Heart left ventricle (tissue), 13 donors: ENCODE measurements at regions not wholly inside any gene's neighbourhood (a gene's known extent, or its start where the extent isn't known, plus 50 kb on each side); places are given as distances from the start of the nearest gene placed in this dataset.

Source experiments
- POLR2A ChIP-seq, 2 donors: fragments of 450-650 bp; IDR thresholded peaks; one replicate each; pipeline ENCODE4 v1.6.1; 2017; ENCODE audit warnings: antibody characterized with exemption in 2 of 2, mild to moderate bottlenecking in 2 of 2, moderate library complexity in 2 of 2
- TF ChIP-seq, protein P1 (sequence below), 12 donors: fragments of 200-600 bp; sonication (generic) in 4 of 12; IDR thresholded peaks; one replicate each; pipeline versions ENCODE4 v1.5.0 to v1.8.0; 2018 to 2022; ENCODE audit warnings: antibody characterized with exemption in 12 of 12, mild to moderate bottlenecking in 5 of 12
- donor health status: ischemic (EF 13 %, LVEDD 7.1; RV severe dilation, severe dysfunction).
- donor health status: DM: no; HTN: yes; CAD: no.
- donor health status: DM: no; HTN: no; CAD: no.
- donor health status: ischemic (EF 25% LVEDD 6.9; RV normal size, moderate dysfunction).
- donor health status: ischemic (EF 25% LVEDD 5.7; RV mildly dilated, moderate dysfunction).
- donor health status: ischemic (EF 35%, LVEDD 5.7; RV mildly dilated, moderate dysfunction).
- donor health status: nonischemic (EF 11% LVEDD 7.7; RV severe dilation, severe dysfunction).
- donor health status: DM: yes; HTN: yes; CAD: no.
- donor health status: PGD.
- donor health status: ischemic (EF 29% LVEDD 5.4; RV normal size, mild dysfunction).
- donor health status: nonischemic (EF 23%, LVEDD 6.1; RV moderate dilation, normal function).

DNA sequence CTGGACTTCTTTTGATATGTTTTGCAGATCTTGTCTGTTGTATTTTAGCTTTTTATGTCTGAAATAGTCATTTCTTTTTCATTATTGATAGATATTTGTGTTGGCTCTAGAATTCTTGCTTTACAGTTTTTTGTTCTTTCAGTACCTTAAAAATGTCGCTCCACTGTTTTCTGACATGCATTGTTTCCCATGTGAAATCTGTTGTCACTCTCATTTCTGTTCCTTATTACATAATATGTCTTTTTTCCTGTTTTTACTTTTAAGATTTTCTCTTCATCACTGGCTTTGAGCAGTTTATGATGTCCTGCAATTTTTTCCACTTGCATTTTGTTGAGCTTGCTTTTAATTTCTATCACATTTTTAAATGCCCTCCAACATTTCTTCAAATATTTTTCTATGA, 270.4 kb upstream of the TARS1 start:
- TF ChIP-seq, protein P1, sequence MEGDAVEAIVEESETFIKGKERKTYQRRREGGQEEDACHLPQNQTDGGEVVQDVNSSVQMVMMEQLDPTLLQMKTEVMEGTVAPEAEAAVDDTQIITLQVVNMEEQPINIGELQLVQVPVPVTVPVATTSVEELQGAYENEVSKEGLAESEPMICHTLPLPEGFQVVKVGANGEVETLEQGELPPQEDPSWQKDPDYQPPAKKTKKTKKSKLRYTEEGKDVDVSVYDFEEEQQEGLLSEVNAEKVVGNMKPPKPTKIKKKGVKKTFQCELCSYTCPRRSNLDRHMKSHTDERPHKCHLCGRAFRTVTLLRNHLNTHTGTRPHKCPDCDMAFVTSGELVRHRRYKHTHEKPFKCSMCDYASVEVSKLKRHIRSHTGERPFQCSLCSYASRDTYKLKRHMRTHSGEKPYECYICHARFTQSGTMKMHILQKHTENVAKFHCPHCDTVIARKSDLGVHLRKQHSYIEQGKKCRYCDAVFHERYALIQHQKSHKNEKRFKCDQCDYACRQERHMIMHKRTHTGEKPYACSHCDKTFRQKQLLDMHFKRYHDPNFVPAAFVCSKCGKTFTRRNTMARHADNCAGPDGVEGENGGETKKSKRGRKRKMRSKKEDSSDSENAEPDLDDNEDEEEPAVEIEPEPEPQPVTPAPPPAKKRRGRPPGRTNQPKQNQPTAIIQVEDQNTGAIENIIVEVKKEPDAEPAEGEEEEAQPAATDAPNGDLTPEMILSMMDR (IDR thresholded peaks at IDR 0.05) = no peak
- TF ChIP-seq POLR2A (IDR thresholded peaks at IDR 0.05) = no peak
